ENCODE measurements at regions not wholly inside any gene's neighbourhood (a gene's known extent, or its start where the extent isn't known, plus 50 kb on each side); places are given as distances from the start of the nearest gene placed in this dataset.
A peak's percentile ranks its signal among the peaks of the same experiment; 100 is the strongest.

DNA sequence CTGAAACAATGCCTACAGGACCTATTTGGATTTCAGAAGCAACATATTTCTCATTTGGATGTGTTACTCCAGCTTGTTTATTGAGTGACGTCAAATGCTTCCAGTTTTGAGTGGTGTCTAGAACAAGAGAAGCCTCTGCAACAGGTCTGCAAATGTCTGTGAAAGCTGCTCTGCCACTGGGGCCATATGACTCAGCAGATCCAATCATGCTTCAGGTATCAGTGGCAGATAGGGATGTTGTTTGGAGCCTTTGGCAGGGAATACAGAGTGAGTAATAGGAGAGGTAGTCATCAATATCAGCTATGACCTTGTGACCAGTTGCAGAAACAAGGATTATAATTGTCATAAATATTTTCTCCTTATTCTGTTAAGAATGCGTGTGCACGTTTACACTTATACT lies 141.1 kb upstream of the ZXDA start:
- TF ChIP-seq, protein P1, sequence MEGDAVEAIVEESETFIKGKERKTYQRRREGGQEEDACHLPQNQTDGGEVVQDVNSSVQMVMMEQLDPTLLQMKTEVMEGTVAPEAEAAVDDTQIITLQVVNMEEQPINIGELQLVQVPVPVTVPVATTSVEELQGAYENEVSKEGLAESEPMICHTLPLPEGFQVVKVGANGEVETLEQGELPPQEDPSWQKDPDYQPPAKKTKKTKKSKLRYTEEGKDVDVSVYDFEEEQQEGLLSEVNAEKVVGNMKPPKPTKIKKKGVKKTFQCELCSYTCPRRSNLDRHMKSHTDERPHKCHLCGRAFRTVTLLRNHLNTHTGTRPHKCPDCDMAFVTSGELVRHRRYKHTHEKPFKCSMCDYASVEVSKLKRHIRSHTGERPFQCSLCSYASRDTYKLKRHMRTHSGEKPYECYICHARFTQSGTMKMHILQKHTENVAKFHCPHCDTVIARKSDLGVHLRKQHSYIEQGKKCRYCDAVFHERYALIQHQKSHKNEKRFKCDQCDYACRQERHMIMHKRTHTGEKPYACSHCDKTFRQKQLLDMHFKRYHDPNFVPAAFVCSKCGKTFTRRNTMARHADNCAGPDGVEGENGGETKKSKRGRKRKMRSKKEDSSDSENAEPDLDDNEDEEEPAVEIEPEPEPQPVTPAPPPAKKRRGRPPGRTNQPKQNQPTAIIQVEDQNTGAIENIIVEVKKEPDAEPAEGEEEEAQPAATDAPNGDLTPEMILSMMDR (IDR thresholded peaks at IDR 0.05) = no peak
- H3K4me3 ChIP-seq = no peak overlapping the region
- no peaks in the 10 kb centered on the region for H3K36me3 ChIP-seq
- no peak for DNase-seq (ENCODE audit: low spot score in 2 of 2)
- peaks cover 0 to 9% of the 10 kb centered on the region in 2 donors for H3K9me3 ChIP-seq
- no peaks in the 10 kb centered on the region for H3K27me3 ChIP-seq
- no peak overlapping the region for H3K27ac ChIP-seq
- no peaks in the 10 kb centered on the region for H3K4me1 ChIP-seq
- intact Hi-C loops (cut with DNase I) = no loop called here

DNA sequence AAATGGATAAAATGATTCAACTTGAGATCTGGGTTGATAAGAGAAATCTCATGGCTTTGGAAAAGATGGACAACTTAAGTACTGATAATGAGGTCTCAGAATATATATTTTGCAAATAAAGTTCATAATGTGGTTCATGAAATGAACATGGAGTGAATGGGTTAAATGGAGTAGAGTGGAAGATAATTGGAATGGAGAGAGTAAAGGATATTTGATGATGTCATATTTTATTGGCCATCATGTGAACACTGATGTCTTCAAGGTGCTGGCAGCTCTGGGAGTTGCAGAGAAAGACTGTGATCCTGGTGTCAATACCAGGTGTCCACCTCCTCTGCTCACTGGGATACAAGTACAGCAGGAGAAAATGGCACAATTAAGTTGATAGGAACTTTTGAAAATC lies 133.9 kb upstream of the ZXDA start:
- no peaks in the 10 kb centered on the region for H3K27me3 ChIP-seq
- TF ChIP-seq, protein P1 (IDR thresholded peaks at IDR 0.05) = no peak
- H3K9me3 ChIP-seq = peaks cover 0 to 9% of the 10 kb centered on the region in 2 donors
- H3K4me1 ChIP-seq = no peaks in the 10 kb centered on the region
- H3K27ac ChIP-seq = no peak overlapping the region
- DNase-seq (ENCODE audit: low spot score in 2 of 2) = no peak
- no peak overlapping the region for H3K4me3 ChIP-seq
- intact Hi-C loops (cut with DNase I) = no loop called here
- no peaks in the 10 kb centered on the region for H3K36me3 ChIP-seq

- no peak for DNase-seq (ENCODE audit: low spot score in 2 of 2)
- Histone ChIP-seq H3K27ac (no peak overlapping the region), H3K4me3 (no peak overlapping the region), H3K9me3 (no peaks in the 10 kb centered on the region), H3K27me3 (no peaks in the 10 kb centered on the region), H3K36me3 (no peaks in the 10 kb centered on the region), H3K4me1 (no peaks in the 10 kb centered on the region)
- intact Hi-C loops (cut with DNase I) = loop anchor here (10.0 kb wide), 1 partner anchor 201 kb away; no protein-coding TSS in a partner anchor
- TF ChIP-seq, protein P1 (IDR thresholded peaks at IDR 0.05) = peak in 2 of 3 experiments; percentile 40 to 51
Observed at GRCh38 chrX:58025979-58026378, 115.7 kb upstream of the ZXDA start.

DNA sequence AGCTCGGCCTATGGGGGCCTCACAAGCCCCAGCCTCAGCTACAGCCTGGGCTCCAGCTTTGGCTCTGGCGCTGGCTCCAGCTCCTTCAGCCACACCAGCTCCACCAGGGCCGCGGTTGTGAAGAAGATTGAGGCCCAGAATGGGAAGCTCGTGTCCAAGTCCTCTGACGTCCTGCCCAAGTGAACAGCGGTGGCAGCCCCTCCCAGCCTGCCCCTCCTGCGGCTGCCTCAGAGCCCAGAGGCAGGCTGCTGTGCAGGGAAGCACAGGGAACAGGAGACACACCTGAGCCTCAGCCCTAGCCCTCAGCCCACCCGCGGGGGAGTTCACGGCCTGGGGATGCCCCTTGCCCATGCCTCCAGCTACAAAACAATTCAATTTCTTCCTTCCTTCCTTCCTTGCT lies 75.7 kb upstream of the ZXDA start:
- Histone ChIP-seq H3K36me3 (no peaks in the 10 kb centered on the region), H3K4me3 (no peak overlapping the region), H3K9me3 (no peaks in the 10 kb centered on the region), H3K27me3 (no peaks in the 10 kb centered on the region), H3K27ac (no peak overlapping the region), H3K4me1 (no peaks in the 10 kb centered on the region)
- DNase-seq (ENCODE audit: low spot score in 2 of 2) = no peak
- intact Hi-C loops (cut with DNase I) = no loop called here
- TF ChIP-seq, protein P1 (IDR thresholded peaks at IDR 0.05) = no peak

- TF ChIP-seq, protein P1 (IDR thresholded peaks at IDR 0.05) = no peak
- H3K27me3 ChIP-seq = no peaks in the 10 kb centered on the region
- intact Hi-C loops (cut with DNase I) = no loop called here
Observed at GRCh38 chrX:57984620-57985019, 74.4 kb upstream of the ZXDA start.

GRCh38 chrX:57977992-57978391 lies 67.7 kb upstream of the ZXDA start:
- Histone ChIP-seq H3K36me3 (no peaks in the 10 kb centered on the region), H3K9me3 (no peaks in the 10 kb centered on the region), H3K4me1 (no peaks in the 10 kb centered on the region), H3K4me3 (no peak overlapping the region), H3K27ac (no peak overlapping the region), H3K27me3 (no peaks in the 10 kb centered on the region)
- no peak for DNase-seq (ENCODE audit: low spot score in 2 of 2)
- TF ChIP-seq, protein P1 (IDR thresholded peaks at IDR 0.05) = no peak
- intact Hi-C loops (cut with DNase I) = no loop called here

More at GRCh38 chrX:57984620-57985019, 74.4 kb upstream of the ZXDA start:
- no peak overlapping the region for H3K27ac ChIP-seq
- no peaks in the 10 kb centered on the region for H3K36me3 ChIP-seq
- H3K9me3 ChIP-seq = no peaks in the 10 kb centered on the region
- DNase-seq (ENCODE audit: low spot score in 2 of 2) = no peak
- no peak overlapping the region for H3K4me3 ChIP-seq
- no peaks in the 10 kb centered on the region for H3K4me1 ChIP-seq

Measured in ascending aorta (tissue), 2 donors.